BLaER1 (cell line): ENCODE measurements at regions not wholly inside any gene's neighbourhood (a gene's known extent, or its start where the extent isn't known, plus 50 kb on each side); places are given as distances from the start of the nearest gene placed in this dataset.

Source experiments
- H3K27ac ChIP-seq: shearing (Covaris generic); formaldehyde crosslinking; 2 replicates; pipeline ENCODE4 v1.8.1; 2022
- H3K27me3 ChIP-seq: shearing (Covaris generic); formaldehyde crosslinking; 2 replicates; pipeline ENCODE4 v1.8.1; 2022
- H3K36me3 ChIP-seq: shearing (Covaris generic); formaldehyde crosslinking; 2 replicates; pipeline ENCODE4 v1.8.1; 2022
- H3K4me1 ChIP-seq: shearing (Covaris generic); formaldehyde crosslinking; 2 replicates; pipeline ENCODE4 v1.8.1; 2022
- H3K4me2 ChIP-seq: shearing (Covaris generic); formaldehyde crosslinking; 2 replicates; pipeline ENCODE4 v1.8.1; 2022
- H3K4me3 ChIP-seq: shearing (Covaris generic); formaldehyde crosslinking; 2 replicates; pipeline ENCODE4 v1.8.1; 2022
- H3K9ac ChIP-seq: shearing (Covaris generic); formaldehyde crosslinking; 2 replicates; pipeline ENCODE4 v1.8.1; 2022
- H3K9me3 ChIP-seq: shearing (Covaris generic); formaldehyde crosslinking; 2 replicates; pipeline ENCODE4 v1.8.1; 2022
- H4K20me1 ChIP-seq: shearing (Covaris generic); formaldehyde crosslinking; 2 replicates; pipeline ENCODE4 v1.8.1; 2022
- Cebpa-rat ChIP-seq: shearing (Covaris generic); IDR thresholded peaks from 2 replicates; pipeline ENCODE4 v1.8.1; 2022

DNA sequence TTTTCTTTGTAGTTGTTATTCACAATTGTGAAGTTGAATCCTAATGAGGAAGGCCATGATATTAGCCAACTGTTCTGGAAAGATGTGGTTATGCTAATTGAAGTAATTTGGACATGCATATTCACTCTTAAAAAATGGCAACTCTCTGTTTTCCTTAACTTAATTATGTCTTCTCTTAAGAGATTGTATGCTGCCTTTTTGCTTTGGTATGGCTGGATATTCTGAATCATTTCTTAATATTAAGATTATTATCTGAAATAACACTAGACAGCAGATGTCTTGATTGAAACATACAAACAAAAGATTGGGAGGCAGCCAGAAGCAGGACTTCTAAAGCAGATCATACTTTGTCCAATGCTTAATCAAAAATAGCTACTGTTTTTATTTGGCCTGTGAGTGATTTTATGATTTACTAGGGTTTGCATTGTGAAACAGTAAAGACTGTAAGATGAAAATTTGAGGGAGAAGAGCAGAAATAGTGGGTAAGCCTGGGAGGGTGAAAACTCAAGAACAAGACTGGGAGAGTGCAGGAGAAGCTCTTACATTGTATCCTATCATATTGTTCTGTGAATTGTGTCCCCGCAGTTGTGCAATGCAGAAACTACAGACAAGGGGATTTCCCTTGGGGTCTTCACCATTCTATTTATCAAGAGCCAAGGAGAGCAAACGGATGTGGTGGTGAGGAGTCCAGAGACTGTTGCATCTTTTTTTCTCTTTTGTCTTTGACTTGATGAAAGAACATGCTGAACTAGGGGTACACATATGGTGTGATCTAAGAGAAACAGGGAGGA lies 554.8 kb downstream of the TUSC7 start:
- no peak overlapping the region for H3K27ac ChIP-seq

DNA sequence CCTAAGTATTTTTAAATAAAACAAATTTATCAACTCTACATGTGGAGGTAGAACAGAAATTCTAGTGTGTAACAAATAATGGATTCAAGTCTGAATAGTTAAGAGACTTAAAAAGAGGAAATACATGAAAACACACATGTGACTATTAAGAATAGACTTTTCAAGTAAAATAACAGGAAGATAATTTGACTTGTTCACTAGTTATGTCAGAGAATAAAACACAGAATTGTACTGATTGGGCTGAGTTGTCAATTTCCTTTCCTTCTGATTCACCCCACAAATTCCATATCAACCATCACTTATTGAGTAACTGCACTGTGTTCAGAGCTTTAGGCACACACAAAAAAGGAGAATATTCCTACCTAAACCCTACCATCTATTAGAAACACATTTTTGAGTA lies 557.2 kb downstream of the TUSC7 start:
- H3K4me2 ChIP-seq: no peak overlapping the region
- H3K9me3 ChIP-seq: no peaks in the 10 kb centered on the region
- no peaks in the 10 kb centered on the region for H4K20me1 ChIP-seq
- H3K27ac ChIP-seq: no peak overlapping the region
- TF ChIP-seq Cebpa-rat: no peak
- H3K9ac ChIP-seq: no peak overlapping the region
- H3K36me3 ChIP-seq: no peaks in the 10 kb centered on the region
- no peak overlapping the region for H3K4me3 ChIP-seq
- H3K4me1 ChIP-seq: peaks cover 17% of the 10 kb centered on the region
- H3K27me3 ChIP-seq: no peaks in the 10 kb centered on the region

More for the DNA sequence above, 554.8 kb downstream of the TUSC7 start:
- no peaks in the 10 kb centered on the region for H3K27me3 ChIP-seq
- H3K4me3 ChIP-seq: no peak overlapping the region
- H3K9me3 ChIP-seq: no peaks in the 10 kb centered on the region
- peak; percentile 86 for TF ChIP-seq Cebpa-rat
- peaks cover 17% of the 10 kb centered on the region for H3K4me1 ChIP-seq
- H3K9ac ChIP-seq: no peak overlapping the region
- H3K4me2 ChIP-seq: peak overlapping the region; percentile 25; the same call in 1 of the 2 replicates
- H3K36me3 ChIP-seq: no peaks in the 10 kb centered on the region
- no peaks in the 10 kb centered on the region for H4K20me1 ChIP-seq

DNA sequence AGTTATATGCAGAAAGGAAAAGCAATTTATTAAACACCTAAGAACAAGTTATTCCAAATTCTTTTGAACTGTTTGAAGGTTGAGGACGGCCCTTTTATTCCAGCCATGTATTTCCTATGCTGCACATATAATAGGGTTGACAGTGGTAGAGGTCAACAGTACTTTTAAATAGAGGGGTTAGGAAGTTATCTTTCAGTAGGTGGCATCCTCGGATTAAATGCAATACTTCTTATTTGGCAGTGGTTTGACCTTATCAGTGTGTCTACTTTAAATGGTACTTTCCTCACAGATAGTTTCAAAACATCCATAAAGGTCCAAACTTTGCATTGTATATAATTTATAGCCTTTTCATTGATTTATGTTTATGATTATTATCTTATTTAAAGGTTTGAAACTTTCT lies 558.7 kb downstream of the TUSC7 start:
- no peaks in the 10 kb centered on the region for H3K27me3 ChIP-seq
- H4K20me1 ChIP-seq: no peaks in the 10 kb centered on the region
- no peaks in the 10 kb centered on the region for H3K36me3 ChIP-seq
- no peak for TF ChIP-seq Cebpa-rat
- H3K4me1 ChIP-seq: peaks cover 17% of the 10 kb centered on the region
- no peaks in the 10 kb centered on the region for H3K9me3 ChIP-seq
- no peak overlapping the region for H3K4me2 ChIP-seq
- H3K9ac ChIP-seq: no peak overlapping the region
- H3K4me3 ChIP-seq: no peak overlapping the region
- H3K27ac ChIP-seq: no peak overlapping the region

DNA sequence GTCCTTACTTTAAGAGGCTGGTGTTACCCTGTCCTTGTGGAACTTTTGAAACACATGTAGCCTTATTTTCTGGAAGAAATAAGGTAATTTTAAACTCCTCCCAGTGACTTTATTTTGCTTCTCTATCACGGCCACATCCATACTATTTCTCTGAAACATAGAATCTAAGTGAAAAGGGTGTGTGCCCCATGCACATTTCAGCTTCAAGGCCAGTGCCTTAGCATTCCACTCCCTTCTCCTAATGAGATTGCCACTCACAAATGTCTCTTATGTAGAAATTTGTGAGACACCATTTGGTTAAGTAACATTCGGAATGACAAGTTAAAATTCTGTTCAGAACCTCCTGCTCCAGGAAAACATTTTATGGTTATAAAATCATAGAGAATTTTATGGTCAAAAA lies 562.7 kb downstream of the TUSC7 start:
- Histone ChIP-seq H3K4me2 (no peak overlapping the region), H3K9me3 (no peaks in the 10 kb centered on the region), H3K27me3 (no peaks in the 10 kb centered on the region), H3K4me1 (0 out of 2 replicates have a peak, but pooled peaks cover 5% of the 10 kb centered on the region), H4K20me1 (no peaks in the 10 kb centered on the region), H3K9ac (no peak overlapping the region), H3K27ac (no peak overlapping the region), H3K36me3 (no peaks in the 10 kb centered on the region), H3K4me3 (no peak overlapping the region)
- no peak for TF ChIP-seq Cebpa-rat

DNA sequence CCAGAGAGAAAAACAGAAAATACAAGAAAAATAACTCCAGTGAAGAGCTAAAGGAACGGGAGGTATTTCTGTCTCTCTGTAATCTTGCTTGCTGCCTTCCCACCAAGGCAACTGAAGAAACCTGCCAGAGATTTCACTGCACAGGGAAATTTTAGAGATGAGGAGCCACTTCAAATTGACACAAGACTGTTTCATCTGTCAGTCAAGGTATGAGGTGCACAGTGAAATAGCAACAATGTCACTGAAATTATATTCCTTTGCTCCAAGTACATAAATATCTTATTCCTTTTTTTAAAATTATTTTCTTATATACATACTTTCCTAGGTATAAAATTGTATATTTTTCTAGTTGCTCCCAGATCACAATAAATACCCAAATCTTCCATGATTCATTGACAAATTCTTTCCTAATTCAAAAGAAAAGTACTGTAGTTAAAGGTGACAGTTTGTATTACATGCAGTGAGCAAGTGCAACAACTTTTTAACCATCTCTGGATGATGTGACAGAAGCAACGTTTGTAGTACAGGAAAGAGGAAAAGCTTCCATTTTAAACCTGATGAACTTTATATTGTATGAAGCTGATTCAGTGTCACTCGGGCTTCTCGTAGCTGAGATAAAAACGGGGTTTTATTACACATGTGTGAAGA lies 563.4 kb downstream of the TUSC7 start:
- H3K27me3 ChIP-seq: no peaks in the 10 kb centered on the region
- no peak overlapping the region for H3K27ac ChIP-seq
- no peak overlapping the region for H3K9ac ChIP-seq
- H3K4me2 ChIP-seq: no peak overlapping the region
- no peaks in the 10 kb centered on the region for H4K20me1 ChIP-seq
- no peaks in the 10 kb centered on the region for H3K36me3 ChIP-seq
- no peak overlapping the region for H3K4me3 ChIP-seq
- H3K9me3 ChIP-seq: no peaks in the 10 kb centered on the region
- TF ChIP-seq Cebpa-rat: no peak
- 0 out of 2 replicates have a peak, but pooled peaks cover 4% of the 10 kb centered on the region for H3K4me1 ChIP-seq

DNA sequence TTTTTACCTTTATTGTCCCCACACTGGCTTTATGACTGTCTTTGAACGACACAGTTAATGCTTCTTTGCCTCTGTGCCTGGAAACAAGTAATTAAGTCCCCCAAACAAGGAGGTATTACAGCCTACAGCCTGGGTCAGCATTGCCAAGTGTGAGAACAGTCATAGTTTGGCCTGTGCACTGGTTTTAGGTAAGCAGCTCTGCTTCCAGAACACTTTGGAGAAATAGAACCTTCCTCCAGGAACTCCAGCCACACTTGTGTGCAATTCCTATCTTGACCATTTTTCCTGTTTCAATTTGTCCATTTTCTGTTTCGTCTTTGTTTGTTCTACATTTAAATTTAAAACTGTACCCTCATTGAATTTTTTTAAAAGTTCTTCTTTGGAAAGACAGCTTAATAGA lies 568.2 kb downstream of the TUSC7 start:
- H3K9me3 ChIP-seq: no peaks in the 10 kb centered on the region
- H3K36me3 ChIP-seq: no peaks in the 10 kb centered on the region
- H3K4me1 ChIP-seq: no peaks in the 10 kb centered on the region
- H3K9ac ChIP-seq: no peak overlapping the region
- TF ChIP-seq Cebpa-rat: no peak
- no peaks in the 10 kb centered on the region for H4K20me1 ChIP-seq
- H3K4me3 ChIP-seq: no peak overlapping the region
- H3K4me2 ChIP-seq: no peak overlapping the region
- H3K27ac ChIP-seq: no peak overlapping the region
- no peaks in the 10 kb centered on the region for H3K27me3 ChIP-seq

DNA sequence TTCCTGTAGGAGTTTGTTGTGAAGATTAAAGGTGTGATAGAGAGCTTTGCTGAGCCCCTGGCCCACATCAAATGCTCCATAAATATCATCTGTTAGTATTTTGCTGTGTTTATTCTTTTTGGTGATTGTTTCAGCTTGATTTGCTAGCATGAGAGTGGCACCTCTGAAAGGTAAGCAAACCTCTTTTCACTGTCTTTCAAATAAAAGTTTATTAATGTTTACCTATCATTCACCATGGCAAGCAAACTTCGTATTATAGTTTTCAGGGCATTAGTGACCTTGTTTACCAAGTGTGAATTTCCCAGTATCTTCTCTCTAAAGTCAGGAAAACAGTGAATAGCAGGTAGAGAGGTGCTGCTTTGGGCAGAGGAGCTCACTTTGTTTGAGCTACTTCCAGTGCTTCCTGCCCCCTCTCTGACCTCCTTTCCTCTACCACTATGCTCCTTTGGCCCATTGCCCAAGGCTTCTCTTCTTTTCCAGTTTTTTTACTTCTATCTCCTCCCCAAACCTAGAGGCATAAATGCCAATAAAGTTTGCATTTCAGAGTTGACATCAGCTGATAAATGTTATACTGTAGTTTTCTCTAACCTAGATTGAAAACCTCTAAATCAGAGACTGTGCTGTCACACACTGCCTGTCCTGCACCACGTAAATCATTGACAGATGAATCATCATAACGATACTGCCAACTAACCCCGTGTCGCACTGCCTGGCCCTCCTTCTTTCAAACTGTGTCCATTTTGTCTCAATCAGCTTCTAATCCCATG lies 569.0 kb downstream of the TUSC7 start:
- Histone ChIP-seq H3K27me3 (no peaks in the 10 kb centered on the region), H3K4me3 (no peak overlapping the region), H3K9ac (no peak overlapping the region), H3K27ac (no peak overlapping the region), H3K9me3 (no peaks in the 10 kb centered on the region), H4K20me1 (no peaks in the 10 kb centered on the region), H3K4me2 (no peak overlapping the region), H3K4me1 (no peaks in the 10 kb centered on the region), H3K36me3 (no peaks in the 10 kb centered on the region)
- no peak for TF ChIP-seq Cebpa-rat

DNA sequence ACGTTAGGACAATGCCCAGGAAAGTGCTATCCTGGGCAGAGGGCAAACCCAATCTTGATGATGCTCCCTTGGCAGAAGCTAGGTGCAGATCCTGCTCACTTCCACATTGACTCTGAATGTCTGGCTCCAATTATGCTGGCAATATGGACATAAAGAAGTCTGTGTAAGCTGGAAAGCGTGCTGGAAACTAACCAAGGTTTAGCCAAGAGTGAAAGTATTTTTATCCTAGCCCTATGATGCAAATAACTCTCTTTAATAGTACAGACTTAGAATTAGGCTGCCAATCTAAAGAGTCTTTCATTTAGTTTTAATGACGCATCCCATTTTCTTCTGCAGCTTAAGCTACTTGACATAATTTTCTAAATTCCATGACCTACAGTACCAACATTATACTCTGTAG lies 571.8 kb downstream of the TUSC7 start:
- Histone ChIP-seq H3K27me3 (no peaks in the 10 kb centered on the region), H3K4me2 (no peak overlapping the region), H3K9me3 (no peaks in the 10 kb centered on the region), H3K4me1 (no peaks in the 10 kb centered on the region), H4K20me1 (no peaks in the 10 kb centered on the region), H3K4me3 (no peak overlapping the region), H3K9ac (no peak overlapping the region), H3K27ac (no peak overlapping the region), H3K36me3 (no peaks in the 10 kb centered on the region)
- TF ChIP-seq Cebpa-rat: no peak

DNA sequence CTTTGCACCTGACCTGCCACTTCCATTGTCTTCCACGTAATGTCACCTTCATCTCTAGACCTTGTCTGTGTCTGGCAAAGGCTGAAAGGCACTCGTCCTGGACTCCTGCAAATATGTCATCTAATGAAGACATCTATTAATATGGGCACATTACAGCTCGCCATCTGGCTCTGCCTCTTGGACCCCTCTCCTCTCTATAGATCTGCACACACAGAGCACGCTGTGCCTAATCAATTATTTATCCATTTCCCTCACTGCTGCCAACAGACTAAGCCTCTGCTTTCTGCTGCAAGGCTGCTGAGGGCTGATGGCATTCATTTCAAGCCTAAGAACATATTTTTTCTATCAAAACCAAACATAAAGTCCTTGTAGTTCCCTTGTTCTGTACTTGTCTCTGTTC lies 573.0 kb downstream of the TUSC7 start:
- no peaks in the 10 kb centered on the region for H4K20me1 ChIP-seq
- H3K27me3 ChIP-seq: no peaks in the 10 kb centered on the region
- H3K36me3 ChIP-seq: no peaks in the 10 kb centered on the region
- no peaks in the 10 kb centered on the region for H3K9me3 ChIP-seq
- H3K4me3 ChIP-seq: no peak overlapping the region
- H3K4me1 ChIP-seq: no peaks in the 10 kb centered on the region
- no peak overlapping the region for H3K9ac ChIP-seq
- no peak for TF ChIP-seq Cebpa-rat
- H3K27ac ChIP-seq: no peak overlapping the region
- no peak overlapping the region for H3K4me2 ChIP-seq

DNA sequence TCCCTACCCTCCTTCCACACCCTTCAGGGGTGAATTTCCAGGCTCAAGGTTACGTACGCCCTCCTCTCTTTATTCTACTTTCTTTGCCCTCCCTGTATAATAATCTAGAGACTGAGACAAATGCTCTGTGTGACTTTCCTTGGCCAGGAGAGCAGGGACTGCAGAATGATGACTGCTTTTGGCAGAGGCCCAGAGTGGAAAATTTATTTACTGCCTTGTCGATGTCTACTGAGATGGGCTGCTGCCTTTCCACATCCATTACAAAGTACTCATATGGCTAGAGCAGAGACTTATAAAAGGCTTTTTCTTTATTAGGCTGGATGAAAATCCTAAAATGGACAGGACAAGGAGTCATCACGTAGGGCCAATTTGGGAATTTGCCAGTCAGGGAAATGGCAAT lies 576.2 kb downstream of the TUSC7 start:
- Histone ChIP-seq H3K4me1 (no peaks in the 10 kb centered on the region), H4K20me1 (no peaks in the 10 kb centered on the region), H3K36me3 (no peaks in the 10 kb centered on the region), H3K9me3 (no peaks in the 10 kb centered on the region), H3K27me3 (no peaks in the 10 kb centered on the region), H3K9ac (no peak overlapping the region), H3K4me2 (no peak overlapping the region), H3K4me3 (no peak overlapping the region), H3K27ac (no peak overlapping the region)
- TF ChIP-seq Cebpa-rat: no peak
